HepG2 (cell line): ENCODE measurements at regions not wholly inside any gene's neighbourhood (a gene's known extent, or its start where the extent isn't known, plus 50 kb on each side); places are given as distances from the start of the nearest gene placed in this dataset.

ENCODE experiments used
- ETV6 ChIP-seq: sonication (generic); formaldehyde crosslinking; conservative IDR thresholded peaks from 2 replicates; pipeline ENCODE4 v1.4.0; 2020; ENCODE audit warnings: missing genetic modification reagents
- EZH2 ChIP-seq: conservative IDR thresholded peaks from 2 replicates; pipeline ENCODE4 v1.6.1; 2012; ENCODE audit warnings: mild to moderate bottlenecking, low read depth, low read length, moderate library complexity
- HOXA9 ChIP-seq: sonication (generic); formaldehyde crosslinking; IDR thresholded peaks from 2 replicates; pipeline ENCODE4 v1.8.1; 2022; ENCODE audit warnings: missing genetic modification reagents, mild to moderate bottlenecking, moderate library complexity, borderline replicate concordance
- POLR2A ChIP-seq, 2 experiments: IDR thresholded peaks; 2 replicates each; pipeline ENCODE4 v1.6.1; 2011; ENCODE audit warnings: low read depth in 2 of 2, low read length in 2 of 2, mild to moderate bottlenecking in 1 of 2, moderate library complexity in 1 of 2; ENCODE audit not compliant: insufficient read depth in 1 of 2
- SNAPC2 ChIP-seq: sonication (generic); formaldehyde crosslinking; IDR thresholded peaks from 2 replicates; pipeline ENCODE4 v1.8.1; 2022; ENCODE audit warnings: mild to moderate bottlenecking, missing genetic modification reagents
- SP2 ChIP-seq: sonication (generic); formaldehyde crosslinking; IDR thresholded peaks from 2 replicates; pipeline ENCODE4 v1.5.1; 2020; ENCODE audit warnings: mild to moderate bottlenecking, missing genetic modification reagents
- SRSF9 ChIP-seq: fragments of 200-400 bp; formaldehyde crosslinking; IDR thresholded peaks from 2 replicates; pipeline ENCODE4 v1.6.1; 2018; ENCODE audit warnings: borderline replicate concordance, mild to moderate bottlenecking, low read depth, low read length; ENCODE audit not compliant: insufficient read depth, poor library complexity, severe bottlenecking
- ZNF432 ChIP-seq: sonication (generic); formaldehyde crosslinking; IDR thresholded peaks from 2 replicates; pipeline ENCODE4 v1.5.0; 2020; ENCODE audit warnings: missing genetic modification reagents, mild to moderate bottlenecking, borderline replicate concordance
- ZNF780A ChIP-seq: sonication (generic); formaldehyde crosslinking; IDR thresholded peaks from 2 replicates; pipeline ENCODE4 v1.8.0; 2022; ENCODE audit warnings: mild to moderate bottlenecking, missing genetic modification reagents, moderate library complexity
- ZZZ3 ChIP-seq: sonication (generic); formaldehyde crosslinking; IDR thresholded peaks from 2 replicates; pipeline ENCODE4 v1.4.0; 2020; ENCODE audit warnings: missing genetic modification reagents, mild to moderate bottlenecking, borderline replicate concordance
- TF ChIP-seq, protein P1 (sequence below): sonication (generic); formaldehyde crosslinking; IDR thresholded peaks from 2 replicates; pipeline ENCODE4 v1.5.0; 2020; ENCODE audit warnings: mild to moderate bottlenecking, missing genetic modification reagents, moderate library complexity
- TF ChIP-seq, protein P2 (sequence below): sonication (generic); formaldehyde crosslinking; IDR thresholded peaks from 2 replicates; pipeline ENCODE4 v1.8.0; 2022; ENCODE audit warnings: mild to moderate bottlenecking, missing genetic modification reagents, moderate library complexity
- TF ChIP-seq, protein P3 (sequence below): sonication (generic); formaldehyde crosslinking; IDR thresholded peaks from 2 replicates; pipeline ENCODE4 v1.9.0; 2021; ENCODE audit warnings: missing genetic modification reagents, borderline replicate concordance

DNA sequence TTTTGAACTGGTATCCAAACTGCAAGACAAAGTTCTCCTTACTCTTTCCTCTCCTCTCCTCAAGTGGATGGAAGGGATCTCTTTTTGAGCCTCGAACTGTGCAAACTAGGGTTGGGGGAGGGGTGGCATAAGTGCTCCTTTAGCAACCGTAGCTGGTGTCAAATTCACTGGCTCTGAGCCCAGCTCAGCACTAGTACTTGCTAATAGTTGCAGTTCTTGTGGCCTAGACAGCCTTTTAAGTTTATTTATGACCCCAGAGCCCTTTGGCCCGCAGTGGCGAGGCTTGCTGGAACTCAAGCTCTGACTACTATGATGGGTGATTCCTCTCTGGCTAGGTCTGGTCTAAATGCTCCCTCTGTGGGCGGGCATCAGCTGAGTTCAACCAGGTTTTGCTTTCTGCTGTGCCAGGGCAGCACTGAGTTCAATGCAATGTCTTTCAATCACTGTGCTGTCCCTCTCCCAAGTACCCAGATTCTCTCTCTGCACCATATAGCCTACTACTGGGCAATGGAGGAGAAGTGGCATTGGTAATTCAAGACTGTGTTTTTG lies 528.4 kb upstream of the SYT4 start:
- TF ChIP-seq ZNF432 (CRISPR knock-in tag), result no peak
- no peak for TF ChIP-seq SNAPC2
- TF ChIP-seq, protein P1, sequence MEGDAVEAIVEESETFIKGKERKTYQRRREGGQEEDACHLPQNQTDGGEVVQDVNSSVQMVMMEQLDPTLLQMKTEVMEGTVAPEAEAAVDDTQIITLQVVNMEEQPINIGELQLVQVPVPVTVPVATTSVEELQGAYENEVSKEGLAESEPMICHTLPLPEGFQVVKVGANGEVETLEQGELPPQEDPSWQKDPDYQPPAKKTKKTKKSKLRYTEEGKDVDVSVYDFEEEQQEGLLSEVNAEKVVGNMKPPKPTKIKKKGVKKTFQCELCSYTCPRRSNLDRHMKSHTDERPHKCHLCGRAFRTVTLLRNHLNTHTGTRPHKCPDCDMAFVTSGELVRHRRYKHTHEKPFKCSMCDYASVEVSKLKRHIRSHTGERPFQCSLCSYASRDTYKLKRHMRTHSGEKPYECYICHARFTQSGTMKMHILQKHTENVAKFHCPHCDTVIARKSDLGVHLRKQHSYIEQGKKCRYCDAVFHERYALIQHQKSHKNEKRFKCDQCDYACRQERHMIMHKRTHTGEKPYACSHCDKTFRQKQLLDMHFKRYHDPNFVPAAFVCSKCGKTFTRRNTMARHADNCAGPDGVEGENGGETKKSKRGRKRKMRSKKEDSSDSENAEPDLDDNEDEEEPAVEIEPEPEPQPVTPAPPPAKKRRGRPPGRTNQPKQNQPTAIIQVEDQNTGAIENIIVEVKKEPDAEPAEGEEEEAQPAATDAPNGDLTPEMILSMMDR, result no peak
- TF ChIP-seq POLR2A (IDR thresholded peaks at IDR 0.05; ENCODE audit: insufficient read depth in 1 of 2, low read depth in 2 of 2, low read length in 2 of 2), result no peak
- TF ChIP-seq ZNF780A (CRISPR knock-in tag), result no peak
- TF ChIP-seq, protein P2, sequence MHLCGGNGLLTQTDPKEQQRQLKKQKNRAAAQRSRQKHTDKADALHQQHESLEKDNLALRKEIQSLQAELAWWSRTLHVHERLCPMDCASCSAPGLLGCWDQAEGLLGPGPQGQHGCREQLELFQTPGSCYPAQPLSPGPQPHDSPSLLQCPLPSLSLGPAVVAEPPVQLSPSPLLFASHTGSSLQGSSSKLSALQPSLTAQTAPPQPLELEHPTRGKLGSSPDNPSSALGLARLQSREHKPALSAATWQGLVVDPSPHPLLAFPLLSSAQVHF (CRISPR knock-in tag), result no peak
- TF ChIP-seq SP2 (CRISPR knock-in tag), result no peak
- TF ChIP-seq SRSF9, result no peak
- TF ChIP-seq ZZZ3 (CRISPR knock-in tag), result no peak
- no peak for TF ChIP-seq HOXA9 (CRISPR knock-in tag)
- no peak for TF ChIP-seq EZH2
- TF ChIP-seq, protein P3, sequence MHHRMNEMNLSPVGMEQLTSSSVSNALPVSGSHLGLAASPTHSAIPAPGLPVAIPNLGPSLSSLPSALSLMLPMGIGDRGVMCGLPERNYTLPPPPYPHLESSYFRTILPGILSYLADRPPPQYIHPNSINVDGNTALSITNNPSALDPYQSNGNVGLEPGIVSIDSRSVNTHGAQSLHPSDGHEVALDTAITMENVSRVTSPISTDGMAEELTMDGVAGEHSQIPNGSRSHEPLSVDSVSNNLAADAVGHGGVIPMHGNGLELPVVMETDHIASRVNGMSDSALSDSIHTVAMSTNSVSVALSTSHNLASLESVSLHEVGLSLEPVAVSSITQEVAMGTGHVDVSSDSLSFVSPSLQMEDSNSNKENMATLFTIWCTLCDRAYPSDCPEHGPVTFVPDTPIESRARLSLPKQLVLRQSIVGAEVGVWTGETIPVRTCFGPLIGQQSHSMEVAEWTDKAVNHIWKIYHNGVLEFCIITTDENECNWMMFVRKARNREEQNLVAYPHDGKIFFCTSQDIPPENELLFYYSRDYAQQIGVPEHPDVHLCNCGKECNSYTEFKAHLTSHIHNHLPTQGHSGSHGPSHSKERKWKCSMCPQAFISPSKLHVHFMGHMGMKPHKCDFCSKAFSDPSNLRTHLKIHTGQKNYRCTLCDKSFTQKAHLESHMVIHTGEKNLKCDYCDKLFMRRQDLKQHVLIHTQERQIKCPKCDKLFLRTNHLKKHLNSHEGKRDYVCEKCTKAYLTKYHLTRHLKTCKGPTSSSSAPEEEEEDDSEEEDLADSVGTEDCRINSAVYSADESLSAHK (CRISPR knock-in tag), result no peak
- no peak for TF ChIP-seq ETV6 (CRISPR knock-in tag)
